Pancreas (tissue), 10 donors: ENCODE measurements at regions not wholly inside any gene's neighbourhood (a gene's known extent, or its start where the extent isn't known, plus 50 kb on each side); places are given as distances from the start of the nearest gene placed in this dataset.

ENCODE experiments used
- ATAC-seq, 4 donors: fragments of 200-7000 bp; cut with Tn5 transposase; one replicate each; pipeline versions ENCODE4 v1.8.0 to v1.9.1; 2020; ENCODE audit warnings: mild to moderate bottlenecking in 4 of 4, moderate library complexity in 4 of 4
- DNase-seq, 6 donors: peaks; one replicate each; pipeline ENCODE4 v3.0.0-alpha.2; 2020
- FAIRE-seq: peaks from 2 replicates; lab custom pipeline; 2012; peaks lifted over from hg19 to GRCh38; lab: Jason Lieb, UNC
- H3K27ac ChIP-seq, 4 donors: fragments of 200-600 bp; sonication (generic); 1 replicate in 3 of 4; 2 replicates in 1 of 4; pipeline versions ENCODE4 v1.5.0 to v1.8.0; 2020
- H3K27me3 ChIP-seq, 4 donors: fragments of 200-600 bp; one replicate each; pipeline ENCODE4 v1.8.0; 2021
- H3K36me3 ChIP-seq, 3 donors: fragments of 200-600 bp; sonication (generic) in 1 of 3; one replicate each; pipeline versions ENCODE4 v1.5.0 to v1.8.0; 2020 to 2021
- H3K4me1 ChIP-seq, 3 donors: fragments of 200-600 bp; one replicate each; pipeline ENCODE4 v1.8.0; 2021
- H3K4me3 ChIP-seq, 4 donors: fragments of 200-600 bp; sonication (generic) in 2 of 4; one replicate each; pipeline versions ENCODE4 v1.5.0 to v1.8.0; 2020 to 2021
- H3K9me3 ChIP-seq, 4 donors: fragments of 200-600 bp; one replicate each; pipeline ENCODE4 v1.8.0; 2021
- CTCF ChIP-seq, 4 donors: fragments of 200-600 bp; sonication (generic) in 3 of 4; IDR thresholded peaks; one replicate each; pipeline versions ENCODE4 v1.5.0 to v1.8.0; 2021; ENCODE audit warnings: antibody characterized with exemption in 4 of 4
- WGBS, 2 donors: extraction: QIAGEN DNeasy Blood & Tissue Kit; methylation state at CpG; one replicate each; pipeline ENCODE4 v1.1.7; 2013; 5-methylcytosine and 5-hydroxymethylcytosine counted together
- intact Hi-C, 3 donors: fragments of 100-400 bp; cut with DNase I; formaldehyde crosslinking; loops; one replicate each; pipeline versions ENCODE4 v1.11.1 to v1.14.2; 2022
- donor health status: healthy with polysubstance abuse.
- donor health status: DM: no; HTN: no; CAD: no; lungs with moderate emphysema.
- donor health status: DM: no; HTN: no; CAD: no.
- donor health status: control.
- donor health status: control.
- donor health status: Bipolar disorder and iron deficiency.
- donor health status: DM: yes; HTN: yes; CAD: no.
- donor health status: DM: no; HTN: no; CAD: no.
- donor health status: DM: no; HTN: no; CAD: no.
- donor health status: DM: yes; HTN: yes; CAD: no.

- no peak for ATAC-seq
- WGBS, 2 donors: 47 to 70% methylated on average over 3 of the region's 3 CpGs
- intact Hi-C loops: no loop called here
- Histone ChIP-seq H3K27me3 (no peaks in the 10 kb centered on the region), H3K36me3 (no peaks in the 10 kb centered on the region), H3K27ac (no peak overlapping the region), H3K4me3 (no peak overlapping the region), H3K4me1 (no peaks in the 10 kb centered on the region), H3K9me3 (no peaks in the 10 kb centered on the region)
- TF ChIP-seq CTCF (IDR thresholded peaks at IDR 0.05): no peak
- FAIRE-seq: no peak
- no peak for DNase-seq
Measured at GRCh38 chr3:68017069-68017468, 362.7 kb upstream of the SUCLG2 start.

- no peak for DNase-seq
- no peak for ATAC-seq
- TF ChIP-seq CTCF (IDR thresholded peaks at IDR 0.05): no peak
- 61 to 65% methylated on average over 5 of the region's 5 CpGs for WGBS, 2 donors
- no peaks in the 10 kb centered on the region for H3K36me3 ChIP-seq
- H3K9me3 ChIP-seq: no peaks in the 10 kb centered on the region
- H3K27ac ChIP-seq: no peak overlapping the region
- H3K4me1 ChIP-seq: no peaks in the 10 kb centered on the region
- no peaks in the 10 kb centered on the region for H3K27me3 ChIP-seq
- intact Hi-C loops: no loop called here
- H3K4me3 ChIP-seq: no peak overlapping the region
- FAIRE-seq: no peak
Measured at GRCh38 chr3:68009900-68010299, 355.5 kb upstream of the SUCLG2 start.

GRCh38 chr3:68007621-68008226, 353.3 kb upstream of the SUCLG2 start:
- peak overlapping the region in 2 of 4 donors; percentile 24 to 41 for H3K4me3 ChIP-seq
- intact Hi-C loops: no loop called here
- DNase-seq (peak in 5 of 6 donors; percentile 2 to 57 (median 14)), ATAC-seq (peak; percentile 40 to 73 (median 62)), FAIRE-seq (no peak)
- H3K27ac ChIP-seq: no peak overlapping the region
- no peak for TF ChIP-seq CTCF (IDR thresholded peaks at IDR 0.05)
- no peaks in the 10 kb centered on the region for H3K36me3 ChIP-seq
- H3K9me3 ChIP-seq: no peaks in the 10 kb centered on the region
- no peaks in the 10 kb centered on the region for H3K4me1 ChIP-seq
- WGBS, 2 donors: 1 to 2% methylated on average over 34 to 36 of the region's 36 CpGs
- H3K27me3 ChIP-seq: no peaks in the 10 kb centered on the region

GRCh38 chr3:68006646-68007045, 352.2 kb upstream of the SUCLG2 start:
- ATAC-seq (no peak), FAIRE-seq (no peak), DNase-seq (no peak)
- no peaks in the 10 kb centered on the region for H3K36me3 ChIP-seq
- no peaks in the 10 kb centered on the region for H3K27me3 ChIP-seq
- intact Hi-C loops: no loop called here
- no peak for TF ChIP-seq CTCF (IDR thresholded peaks at IDR 0.05)
- no peaks in the 10 kb centered on the region for H3K9me3 ChIP-seq
- H3K27ac ChIP-seq: no peak overlapping the region
- H3K4me1 ChIP-seq: no peaks in the 10 kb centered on the region
- no peak overlapping the region for H3K4me3 ChIP-seq

- TF ChIP-seq CTCF (IDR thresholded peaks at IDR 0.05): no peak
- DNase-seq (no peak), FAIRE-seq (no peak), ATAC-seq (no peak)
- Histone ChIP-seq H3K9me3 (no peaks in the 10 kb centered on the region), H3K4me1 (no peaks in the 10 kb centered on the region), H3K27ac (no peak overlapping the region), H3K27me3 (no peaks in the 10 kb centered on the region), H3K4me3 (no peak overlapping the region), H3K36me3 (no peaks in the 10 kb centered on the region)
- 48 to 50% methylated on average over 7 of the region's 7 CpGs for WGBS, 2 donors
- intact Hi-C loops: no loop called here
Measured at GRCh38 chr3:68004091-68004490, 349.7 kb upstream of the SUCLG2 start.
